T follicular helper cell (primary cell): ENCODE measurements at regions not wholly inside any gene's neighbourhood (a gene's known extent, or its start where the extent isn't known, plus 50 kb on each side); places are given as distances from the start of the nearest gene placed in this dataset.
"Not testable (repeated sequence)": the region's sequence is repeated elsewhere in the genome, so short reads cannot be mapped to it uniquely, and the experiment has no call there.

Source experiments
- DNase-seq: peaks from one replicate; pipeline ENCODE4 v3.0.0-alpha.2; 2020; ENCODE audit warnings: low read depth

DNA sequence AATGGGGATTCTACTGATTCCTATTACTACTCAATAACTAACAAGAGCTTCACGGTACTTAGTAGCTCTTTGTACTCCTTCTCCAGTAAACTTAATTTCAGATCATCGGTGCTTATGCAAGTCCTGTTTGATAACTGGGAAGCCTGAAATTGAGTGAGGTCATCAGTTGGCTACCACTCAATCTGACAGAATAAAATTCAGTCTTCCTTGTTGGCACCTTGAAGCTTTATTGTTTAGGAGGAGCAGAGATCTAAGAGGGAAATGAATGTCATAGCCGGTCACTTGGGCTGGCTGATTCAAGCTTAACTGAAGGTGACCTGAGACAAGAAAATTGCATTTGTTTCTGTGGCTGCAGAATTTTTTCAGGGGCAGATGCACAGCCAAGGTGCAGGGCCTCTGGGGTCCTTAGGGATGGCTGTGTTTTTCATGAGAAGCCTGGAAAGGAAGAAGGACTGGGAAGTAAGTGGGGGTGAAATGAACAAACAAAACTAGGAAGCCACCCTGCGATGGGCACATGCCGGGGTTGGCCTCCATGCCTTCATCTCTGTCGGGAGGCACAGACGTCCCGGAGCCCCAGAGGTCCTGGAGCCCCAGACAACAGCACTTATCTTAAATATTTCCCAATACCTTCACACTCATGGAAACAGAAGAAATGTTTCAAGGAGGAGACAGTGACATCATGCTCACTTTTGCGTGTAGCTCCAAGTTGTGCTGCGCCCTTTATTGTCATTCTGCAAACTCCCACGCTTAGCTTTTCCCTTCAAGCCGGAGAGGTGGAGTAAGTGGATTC lies 85.0 kb upstream of the KIF5B start:
- no peak for DNase-seq

DNA sequence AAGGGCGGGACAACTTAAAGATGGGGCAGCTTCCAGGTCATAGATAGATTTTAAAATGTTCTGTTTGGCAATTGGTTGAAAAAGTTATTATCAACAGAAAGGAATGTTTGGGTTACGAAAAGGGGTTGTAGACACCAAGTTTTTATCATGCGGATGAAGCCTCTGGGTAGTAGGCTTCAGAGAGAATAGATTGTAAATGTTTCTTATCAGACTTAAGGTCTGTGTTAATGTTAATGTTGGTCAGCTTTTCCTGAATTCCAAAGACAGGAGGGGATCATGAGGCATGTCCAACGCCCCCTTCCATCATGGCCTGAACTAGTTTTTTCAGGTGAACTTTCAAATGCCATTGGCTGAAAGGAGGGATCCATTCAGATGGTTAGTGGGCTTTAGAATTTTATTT lies 84.2 kb upstream of the KIF5B start:
- no peak for DNase-seq

GRCh38 chr10:32139223-32140073 lies 83.2 kb upstream of the KIF5B start:
- no peak for DNase-seq

DNA sequence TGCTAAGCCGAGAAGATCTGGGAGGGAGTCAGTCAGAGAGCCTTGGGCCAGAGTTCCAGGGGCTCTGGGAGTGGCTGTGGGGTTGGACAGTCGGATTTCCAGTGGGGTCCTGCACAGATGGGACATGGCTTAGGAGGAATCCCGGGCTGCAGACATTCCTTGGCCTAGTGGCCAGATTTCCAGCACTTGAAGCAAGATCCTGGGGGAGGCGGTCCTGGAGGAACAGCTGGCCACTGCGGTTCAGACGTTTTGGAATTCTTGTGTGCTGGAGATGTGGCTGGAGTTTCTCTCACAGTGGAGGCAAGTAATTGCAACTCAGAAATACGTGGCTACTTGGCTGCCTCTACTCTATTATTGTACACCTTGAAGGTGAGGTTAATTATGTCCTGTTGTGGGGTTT lies 80.7 kb upstream of the KIF5B start:
- DNase-seq = not testable (repeated sequence)

GRCh38 chr10:32135796-32136195 lies 79.6 kb upstream of the KIF5B start:
- not testable (repeated sequence) for DNase-seq

- no peak for DNase-seq
Measured at GRCh38 chr10:32132357-32132946, 76.2 kb upstream of the KIF5B start.

- DNase-seq = no peak
Measured at GRCh38 chr10:32131388-32131787, 75.2 kb upstream of the KIF5B start.

- no peak for DNase-seq
Measured at GRCh38 chr10:32130788-32131187, 74.6 kb upstream of the KIF5B start.

DNA sequence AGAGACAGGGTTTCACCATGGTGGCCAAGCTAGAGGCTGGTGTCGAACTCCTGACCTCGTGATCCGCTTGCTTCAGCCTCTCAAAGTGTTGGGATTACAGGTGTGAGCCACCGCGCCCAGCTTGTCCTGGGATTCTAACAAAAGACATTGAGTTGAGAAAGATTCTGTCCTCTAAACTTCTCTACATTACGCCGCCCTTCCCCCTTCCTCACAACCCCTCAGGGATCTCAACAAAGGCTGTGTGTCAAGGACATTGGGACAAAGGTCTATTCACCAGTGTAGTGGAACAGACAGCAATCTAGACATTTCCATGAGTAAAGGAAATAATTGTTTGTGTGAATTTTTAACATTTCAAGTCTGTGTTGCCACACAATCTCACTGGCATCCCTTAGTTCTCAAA lies 68.8 kb upstream of the KIF5B start:
- DNase-seq = no peak

- DNase-seq = no peak
Measured at GRCh38 chr10:32123021-32123420, 66.8 kb upstream of the KIF5B start.

DNA sequence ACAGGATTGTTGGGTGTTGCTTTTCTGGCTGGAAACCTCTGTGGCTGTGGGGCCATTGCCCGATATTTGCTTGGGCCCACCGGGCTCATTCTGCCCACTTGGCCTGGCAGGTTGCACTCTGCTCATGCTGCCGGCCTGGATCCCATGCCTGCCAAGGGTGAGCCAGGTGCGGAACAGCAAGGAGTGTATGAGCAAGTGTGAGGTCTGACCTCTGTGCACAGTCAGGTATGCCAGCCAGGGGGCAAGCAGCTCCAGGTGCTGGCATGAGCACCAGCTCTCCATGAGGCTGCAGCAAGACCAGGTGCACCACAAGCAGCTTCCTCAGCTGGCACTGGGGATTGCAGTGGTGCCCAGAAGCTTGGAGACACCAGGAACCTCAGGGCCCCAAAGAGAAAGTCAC lies 65.4 kb upstream of the KIF5B start:
- DNase-seq = no peak

- DNase-seq = no peak
Measured at GRCh38 chr10:32120147-32120546, 63.9 kb upstream of the KIF5B start.

DNA sequence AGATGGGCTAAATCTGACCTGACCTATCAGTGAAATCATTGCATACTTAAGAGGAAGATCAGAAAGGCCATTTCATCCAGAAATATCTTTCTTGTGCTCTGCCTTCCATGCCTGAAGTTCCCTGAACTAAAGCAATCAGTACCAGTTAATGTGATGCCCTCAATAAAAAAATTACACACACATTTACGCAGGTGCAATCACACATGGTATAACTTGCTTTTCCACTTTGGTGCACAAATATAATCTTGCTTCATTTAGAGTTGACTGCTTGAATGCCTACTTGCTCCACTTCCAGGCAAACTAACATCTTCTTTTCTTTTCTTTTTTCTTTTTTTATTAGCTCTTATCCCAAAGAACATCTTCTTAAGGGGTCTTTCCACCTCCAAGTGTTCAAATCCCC lies 58.3 kb upstream of the KIF5B start:
- DNase-seq = no peak

DNA sequence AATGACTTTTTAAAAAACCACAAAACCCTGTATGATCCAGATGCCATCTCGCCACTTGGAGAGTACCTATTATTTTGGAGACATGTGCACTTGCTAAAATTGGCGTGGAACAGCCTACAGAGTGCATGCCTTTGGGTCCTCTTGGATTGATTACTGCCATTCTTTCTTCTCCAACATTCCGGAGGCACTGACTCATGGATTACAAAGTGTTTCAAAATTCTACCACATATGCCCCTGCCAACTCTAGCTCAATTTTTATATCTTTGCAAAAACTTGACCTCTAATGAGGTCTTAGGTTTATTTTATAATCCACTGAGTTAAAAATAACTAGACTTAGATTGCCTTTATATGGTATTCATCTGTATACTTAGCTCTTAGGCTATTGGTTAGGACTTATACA lies 55.8 kb upstream of the KIF5B start:
- no peak for DNase-seq

- DNase-seq = no peak
Measured at GRCh38 chr10:32111585-32111984, 55.4 kb upstream of the KIF5B start.

GRCh38 chr10:32110790-32111189 lies 54.6 kb upstream of the KIF5B start:
- DNase-seq = no peak

- DNase-seq = no peak
Measured at GRCh38 chr10:32109603-32110002, 53.4 kb upstream of the KIF5B start.
